Testis (tissue), 2 donors: ENCODE measurements at regions not wholly inside any gene's neighbourhood (a gene's known extent, or its start where the extent isn't known, plus 50 kb on each side); places are given as distances from the start of the nearest gene placed in this dataset.

Experiments
- POLR2A ChIP-seq: fragments of 450-650 bp; IDR thresholded peaks from one replicate; pipeline ENCODE4 v1.6.1; 2017; ENCODE audit warnings: antibody characterized with exemption, mild to moderate bottlenecking, moderate library complexity
- TF ChIP-seq, protein P1 (sequence below), 3 experiments: fragments of 450-650 bp in 2 of 3; fragments of 200-600 bp in 1 of 3; sonication (generic) in 1 of 3; IDR thresholded peaks; one replicate each; pipeline ENCODE4 v1.5.1; 2016 to 2019; ENCODE audit warnings: antibody characterized with exemption in 3 of 3, mild to moderate bottlenecking in 2 of 3, moderate library complexity in 1 of 3

DNA sequence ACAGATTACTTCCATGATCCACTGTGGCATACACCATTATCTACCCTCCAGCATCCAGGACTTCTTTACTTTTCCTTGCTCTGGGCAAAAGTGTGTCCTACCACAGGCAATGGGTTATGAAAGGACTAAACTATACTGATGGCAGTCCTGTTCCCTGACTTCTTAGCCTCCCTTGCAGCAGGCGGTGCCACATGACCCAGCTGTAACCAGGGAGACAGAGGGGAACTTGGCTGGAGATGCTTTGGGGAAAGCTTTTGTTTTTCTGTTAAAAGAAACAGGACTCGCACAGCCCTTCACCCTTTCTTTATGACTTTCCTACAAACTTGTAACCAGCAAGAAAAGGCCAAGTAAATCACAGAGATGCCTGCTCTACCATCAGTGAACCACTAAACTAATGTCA is 394.4 kb downstream of the PCNX1 start:
- TF ChIP-seq, protein P1, sequence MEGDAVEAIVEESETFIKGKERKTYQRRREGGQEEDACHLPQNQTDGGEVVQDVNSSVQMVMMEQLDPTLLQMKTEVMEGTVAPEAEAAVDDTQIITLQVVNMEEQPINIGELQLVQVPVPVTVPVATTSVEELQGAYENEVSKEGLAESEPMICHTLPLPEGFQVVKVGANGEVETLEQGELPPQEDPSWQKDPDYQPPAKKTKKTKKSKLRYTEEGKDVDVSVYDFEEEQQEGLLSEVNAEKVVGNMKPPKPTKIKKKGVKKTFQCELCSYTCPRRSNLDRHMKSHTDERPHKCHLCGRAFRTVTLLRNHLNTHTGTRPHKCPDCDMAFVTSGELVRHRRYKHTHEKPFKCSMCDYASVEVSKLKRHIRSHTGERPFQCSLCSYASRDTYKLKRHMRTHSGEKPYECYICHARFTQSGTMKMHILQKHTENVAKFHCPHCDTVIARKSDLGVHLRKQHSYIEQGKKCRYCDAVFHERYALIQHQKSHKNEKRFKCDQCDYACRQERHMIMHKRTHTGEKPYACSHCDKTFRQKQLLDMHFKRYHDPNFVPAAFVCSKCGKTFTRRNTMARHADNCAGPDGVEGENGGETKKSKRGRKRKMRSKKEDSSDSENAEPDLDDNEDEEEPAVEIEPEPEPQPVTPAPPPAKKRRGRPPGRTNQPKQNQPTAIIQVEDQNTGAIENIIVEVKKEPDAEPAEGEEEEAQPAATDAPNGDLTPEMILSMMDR (IDR thresholded peaks at IDR 0.05) = no peak
- no peak for TF ChIP-seq POLR2A
